Bronchial epithelial cell (primary cell): ENCODE measurements at regions not wholly inside any gene's neighbourhood (a gene's known extent, or its start where the extent isn't known, plus 50 kb on each side); places are given as distances from the start of the nearest gene placed in this dataset.

Experiments
- DNase-seq: peaks from one replicate; pipeline ENCODE4 v3.0.0-alpha.2; 2010; ENCODE audit warnings: low read depth
- FAIRE-seq: peaks from 2 replicates; lab custom pipeline; 2011; peaks lifted over from hg19 to GRCh38; lab: Jason Lieb, UNC
- H3K27me3 ChIP-seq: 2 replicates; pipeline ENCODE4 v1.5.1; 2011; ENCODE audit warnings: low read length; ENCODE audit not compliant: control insufficient read depth, insufficient read depth
- H3K36me3 ChIP-seq: 2 replicates; pipeline ENCODE4 v1.5.1; 2011; ENCODE audit warnings: low read length; ENCODE audit not compliant: control insufficient read depth, insufficient read depth
- H3K4me3 ChIP-seq: 2 replicates; pipeline ENCODE4 v1.5.1; 2011; ENCODE audit warnings: mild to moderate bottlenecking, low read depth, low read length, control low read depth
- TF ChIP-seq, protein P1 (sequence below): IDR thresholded peaks from 2 replicates; pipeline ENCODE4 v1.5.1; 2011; ENCODE audit warnings: mild to moderate bottlenecking, moderate library complexity, low read length, control low read depth, inconsistent platforms; ENCODE audit not compliant: insufficient read depth, severe bottlenecking

DNA sequence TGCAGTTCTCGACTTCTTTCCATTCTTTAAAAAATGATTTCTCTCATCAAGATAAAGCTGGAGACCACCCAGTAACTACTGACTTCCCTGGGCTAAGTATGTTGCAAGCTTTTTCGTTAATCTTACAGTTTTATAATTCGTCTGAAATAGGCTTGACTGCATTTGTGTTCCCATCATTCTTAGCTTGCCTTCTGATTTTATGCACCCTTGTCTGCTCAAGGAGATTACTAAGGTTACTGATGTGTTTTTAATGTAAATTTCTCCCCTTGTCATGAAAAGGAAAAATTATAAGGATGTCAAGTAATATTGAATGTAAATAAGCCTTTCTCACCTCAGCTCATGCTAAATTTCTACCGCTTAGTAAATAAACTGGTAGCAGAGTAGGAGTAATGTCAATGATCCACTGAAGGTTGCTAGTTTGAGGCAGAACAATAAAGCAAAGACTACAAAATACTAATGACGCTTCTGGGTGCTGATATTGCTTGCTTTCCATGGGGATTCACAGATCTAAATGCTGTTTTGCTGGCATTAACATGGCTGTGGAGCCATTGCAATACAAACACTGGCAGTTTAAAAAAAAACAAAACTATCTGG lies 91.9 kb upstream of the CDH20 start:
- Histone ChIP-seq H3K4me3 (no peak overlapping the region), H3K27me3 (no peaks in the 10 kb centered on the region), H3K36me3 (no peaks in the 10 kb centered on the region)
- TF ChIP-seq, protein P1, sequence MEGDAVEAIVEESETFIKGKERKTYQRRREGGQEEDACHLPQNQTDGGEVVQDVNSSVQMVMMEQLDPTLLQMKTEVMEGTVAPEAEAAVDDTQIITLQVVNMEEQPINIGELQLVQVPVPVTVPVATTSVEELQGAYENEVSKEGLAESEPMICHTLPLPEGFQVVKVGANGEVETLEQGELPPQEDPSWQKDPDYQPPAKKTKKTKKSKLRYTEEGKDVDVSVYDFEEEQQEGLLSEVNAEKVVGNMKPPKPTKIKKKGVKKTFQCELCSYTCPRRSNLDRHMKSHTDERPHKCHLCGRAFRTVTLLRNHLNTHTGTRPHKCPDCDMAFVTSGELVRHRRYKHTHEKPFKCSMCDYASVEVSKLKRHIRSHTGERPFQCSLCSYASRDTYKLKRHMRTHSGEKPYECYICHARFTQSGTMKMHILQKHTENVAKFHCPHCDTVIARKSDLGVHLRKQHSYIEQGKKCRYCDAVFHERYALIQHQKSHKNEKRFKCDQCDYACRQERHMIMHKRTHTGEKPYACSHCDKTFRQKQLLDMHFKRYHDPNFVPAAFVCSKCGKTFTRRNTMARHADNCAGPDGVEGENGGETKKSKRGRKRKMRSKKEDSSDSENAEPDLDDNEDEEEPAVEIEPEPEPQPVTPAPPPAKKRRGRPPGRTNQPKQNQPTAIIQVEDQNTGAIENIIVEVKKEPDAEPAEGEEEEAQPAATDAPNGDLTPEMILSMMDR = no peak
- DNase-seq (no peak), FAIRE-seq (no peak)

- FAIRE-seq (no peak), DNase-seq (no peak)
- Histone ChIP-seq H3K4me3 (no peak overlapping the region), H3K36me3 (no peaks in the 10 kb centered on the region), H3K27me3 (no peaks in the 10 kb centered on the region)
- TF ChIP-seq, protein P1 = no peak
Observed at GRCh38 chr18:61244632-61245031, 88.6 kb upstream of the CDH20 start.

DNA sequence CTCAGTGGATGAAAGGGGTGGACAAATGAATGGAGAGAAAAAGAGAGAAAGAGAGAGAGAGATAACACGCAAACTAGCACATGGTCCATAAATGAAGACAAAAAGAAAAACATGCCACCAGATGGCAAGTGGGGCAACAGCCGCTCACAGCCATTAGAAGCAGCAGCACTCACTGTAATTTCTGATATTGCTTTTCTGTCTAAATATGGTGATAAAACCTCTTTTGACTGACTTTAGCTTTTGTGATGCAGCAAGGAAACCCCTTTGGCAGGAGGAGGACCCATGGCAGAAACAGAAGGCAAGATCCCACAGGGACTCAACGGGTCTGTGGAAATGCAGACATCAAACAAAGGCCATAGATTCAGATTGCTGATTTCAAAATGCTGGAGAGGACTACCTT lies 88.0 kb upstream of the CDH20 start:
- H3K4me3 ChIP-seq = no peak overlapping the region
- FAIRE-seq (no peak), DNase-seq (no peak)
- H3K27me3 ChIP-seq = no peaks in the 10 kb centered on the region
- TF ChIP-seq, protein P1 = no peak
- no peaks in the 10 kb centered on the region for H3K36me3 ChIP-seq

GRCh38 chr18:61248589-61248988 lies 84.6 kb upstream of the CDH20 start:
- Histone ChIP-seq H3K27me3 (no peaks in the 10 kb centered on the region), H3K36me3 (no peaks in the 10 kb centered on the region), H3K4me3 (no peak overlapping the region)
- DNase-seq (no peak), FAIRE-seq (no peak)
- TF ChIP-seq, protein P1 = no peak

- TF ChIP-seq, protein P1 = no peak
- Histone ChIP-seq H3K4me3 (no peak overlapping the region), H3K36me3 (no peaks in the 10 kb centered on the region), H3K27me3 (no peaks in the 10 kb centered on the region)
- FAIRE-seq (no peak), DNase-seq (no peak)
Observed at GRCh38 chr18:61256291-61256690, 76.9 kb upstream of the CDH20 start.

GRCh38 chr18:61261870-61262269 lies 71.4 kb upstream of the CDH20 start:
- FAIRE-seq (no peak), DNase-seq (peak; percentile 12)
- Histone ChIP-seq H3K36me3 (no peaks in the 10 kb centered on the region), H3K4me3 (no peak overlapping the region), H3K27me3 (no peaks in the 10 kb centered on the region)
- TF ChIP-seq, protein P1 = no peak
